CD14-positive monocyte (primary cell): ENCODE measurements at regions not wholly inside any gene's neighbourhood (a gene's known extent, or its start where the extent isn't known, plus 50 kb on each side); places are given as distances from the start of the nearest gene placed in this dataset.

Source experiments
- DNase-seq, 3 donors: peaks; one replicate each; pipeline ENCODE4 v3.0.0-alpha.2; 2011 to 2022
- H2AFZ ChIP-seq: 2 replicates; pipeline ENCODE4 v1.6.0; 2012; ENCODE audit warnings: mild to moderate bottlenecking, low read depth, low read length, inconsistent platforms; ENCODE audit not compliant: insufficient read depth, poor library complexity, severe bottlenecking
- H3K27ac ChIP-seq, 2 donors: 1 replicate in 1 of 2; 2 replicates in 1 of 2; pipeline ENCODE4 v1.5.1; 2012 to 2013; ENCODE audit warnings: low read length in 2 of 2, control low read depth in 1 of 2, inconsistent platforms in 1 of 2, low read depth in 1 of 2, mild to moderate bottlenecking in 1 of 2
- H3K27me3 ChIP-seq, 2 donors: one replicate each; pipeline versions ENCODE4 v1.6.0 to v1.6.1; 2011 to 2013; ENCODE audit warnings: low read length in 2 of 2; ENCODE audit not compliant: control insufficient read depth in 2 of 2, insufficient read depth in 2 of 2
- H3K36me3 ChIP-seq, 2 donors: replicated peaks in 1 of 2; 1 replicate in 1 of 2; 2 replicates in 1 of 2; pipeline versions ENCODE4 v1.5.1 to v1.6.1; 2012 to 2013; ENCODE audit warnings: low read length in 2 of 2, control low read depth in 1 of 2, inconsistent platforms in 1 of 2, mild to moderate bottlenecking in 1 of 2; ENCODE audit not compliant: insufficient read depth in 2 of 2, control insufficient read depth in 1 of 2
- H3K4me1 ChIP-seq, 2 donors: 1 replicate in 1 of 2; 2 replicates in 1 of 2; pipeline versions ENCODE4 v1.5.1 to v1.6.1; 2012 to 2013; ENCODE audit warnings: low read length in 2 of 2, control low read depth in 1 of 2, inconsistent platforms in 1 of 2, mild to moderate bottlenecking in 1 of 2, moderate library complexity in 1 of 2; ENCODE audit not compliant: insufficient read depth in 2 of 2, control insufficient read depth in 1 of 2
- H3K4me2 ChIP-seq: replicated peaks from 2 replicates; pipeline ENCODE3; 2012; ENCODE audit warnings: low read length, moderate library complexity, mild to moderate bottlenecking; ENCODE audit not compliant: poor library complexity, severe bottlenecking; ENCODE audit errors: extremely low read depth
- H3K4me3 ChIP-seq, 3 experiments: fragments of 200-600 bp in 1 of 3; sonication (generic) in 1 of 3; replicated peaks in 1 of 3; 1 replicate in 2 of 3; 2 replicates in 1 of 3; pipeline ENCODE4 v1.5.1; 2011 to 2013; ENCODE audit warnings: low read length in 3 of 3, mild to moderate bottlenecking in 3 of 3, control low read depth in 2 of 3, low read depth in 2 of 3, inconsistent platforms in 1 of 3, moderate library complexity in 1 of 3
- H3K79me2 ChIP-seq: 2 replicates; pipeline ENCODE4 v1.6.0; 2012; ENCODE audit warnings: mild to moderate bottlenecking, control low read depth, inconsistent platforms, low read length, moderate library complexity; ENCODE audit not compliant: insufficient read depth
- H3K9ac ChIP-seq: 2 replicates; pipeline ENCODE4 v1.6.0; 2017; ENCODE audit warnings: low read length, mild to moderate bottlenecking; ENCODE audit not compliant: insufficient read depth, poor library complexity, severe bottlenecking
- H3K9me3 ChIP-seq, 2 donors: replicated peaks in 1 of 2; 1 replicate in 1 of 2; 2 replicates in 1 of 2; pipeline versions ENCODE4 v1.5.1 to v1.6.1; 2012 to 2013; ENCODE audit warnings: low read length in 2 of 2, control low read depth in 1 of 2; ENCODE audit not compliant: control insufficient read depth in 1 of 2, insufficient read depth in 1 of 2
- H4K20me1 ChIP-seq: 2 replicates; pipeline ENCODE4 v1.6.0; 2012; ENCODE audit warnings: mild to moderate bottlenecking, low read length, control low read depth, moderate library complexity; ENCODE audit not compliant: insufficient read depth
- H3K27ac Mint-ChIP-seq, 7 donors: one replicate each; pipeline ENCODE4 v1.8.0; 2020; ENCODE audit warnings: mild to moderate bottlenecking in 7 of 7, mixed read lengths in 7 of 7, moderate library complexity in 6 of 7, inconsistent platforms in 2 of 7
- H3K27me3 Mint-ChIP-seq, 3 donors: one replicate each; pipeline ENCODE4 v1.8.0; 2021 to 2022; ENCODE audit warnings: low read depth in 3 of 3, mild to moderate bottlenecking in 3 of 3, mixed read lengths in 3 of 3, moderate library complexity in 3 of 3, inconsistent platforms in 1 of 3
- H3K36me3 Mint-ChIP-seq, 2 donors: one replicate each; pipeline ENCODE4 v1.8.0; 2020; ENCODE audit warnings: mixed read lengths in 2 of 2, inconsistent platforms in 1 of 2, mild to moderate bottlenecking in 1 of 2
- H3K4me1 Mint-ChIP-seq: one replicate; pipeline ENCODE4 v1.8.0; 2020; ENCODE audit warnings: mild to moderate bottlenecking, mixed read lengths
- H3K4me3 Mint-ChIP-seq, 2 donors: one replicate each; pipeline ENCODE4 v1.8.0; 2020; ENCODE audit warnings: mild to moderate bottlenecking in 2 of 2, mixed read lengths in 2 of 2, moderate library complexity in 1 of 2
- H3K9me3 Mint-ChIP-seq, 7 donors: one replicate each; pipeline ENCODE4 v1.8.0; 2020 to 2022; ENCODE audit warnings: mixed read lengths in 7 of 7, mild to moderate bottlenecking in 6 of 7, moderate library complexity in 6 of 7, inconsistent platforms in 2 of 7
- WGBS: methylation state at CpG from one replicate; pipeline ENCODE4 v1.1.5; 2013; ENCODE audit warnings: missing lambda C conversion rate; ENCODE audit not compliant: insufficient coverage; 5-methylcytosine and 5-hydroxymethylcytosine counted together
- intact Hi-C, 2 donors: fragments of 100-400 bp; cut with micrococcal nuclease; formaldehyde crosslinking; loops; one replicate each; pipeline versions ENCODE4 v1.15.0 to v1.15.1; 2023
- TF ChIP-seq, protein P1 (sequence below): fragments of 200-600 bp; IDR thresholded peaks from one replicate; pipeline ENCODE4 v1.8.0; 2022; ENCODE audit warnings: antibody characterized with exemption, mild to moderate bottlenecking

DNA sequence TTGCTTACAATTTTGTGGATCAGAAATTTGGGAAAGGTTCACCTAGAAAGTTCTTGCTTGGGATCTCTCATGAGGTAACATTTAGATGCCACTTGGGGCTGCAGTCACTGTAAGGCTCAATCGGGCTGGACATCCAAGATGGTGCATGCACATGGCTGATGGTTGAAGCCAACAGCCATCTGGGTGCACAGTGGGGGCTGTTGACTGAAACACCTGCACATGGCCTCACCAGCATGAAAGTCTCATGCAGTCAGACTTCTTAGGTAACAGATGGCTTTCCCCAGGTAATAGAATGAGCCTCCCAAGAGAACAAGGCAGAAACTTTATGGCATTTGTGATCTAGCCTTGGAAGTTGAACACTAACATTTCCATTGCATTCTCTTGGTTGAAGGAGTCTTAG, 740.7 kb upstream of the AUTS2 start:
- H3K4me3 Mint-ChIP-seq, result no peak overlapping the region
- H3K27ac Mint-ChIP-seq, result no peak overlapping the region
- Histone ChIP-seq H3K27ac (no peak overlapping the region), H3K79me2 (no peaks in the 10 kb centered on the region), H3K36me3 (no peaks in the 10 kb centered on the region), H3K9ac (no peak overlapping the region), H3K4me1 (no peaks in the 10 kb centered on the region), H2AFZ (no peak overlapping the region), H3K27me3 (no peaks in the 10 kb centered on the region), H3K9me3 (peaks cover 34 to 44% of the 10 kb centered on the region in 2 donors), H3K4me2 (no peak overlapping the region), H4K20me1 (no peaks in the 10 kb centered on the region), H3K4me3 (no peak overlapping the region)
- peaks cover 0 to 2% (median 2%) of the 10 kb centered on the region in 3 donors for H3K27me3 Mint-ChIP-seq
- H3K4me1 Mint-ChIP-seq, result no peaks in the 10 kb centered on the region
- H3K36me3 Mint-ChIP-seq, result no peaks in the 10 kb centered on the region
- H3K9me3 Mint-ChIP-seq, result peaks cover 5 to 39% (median 23%) of the 10 kb centered on the region in 7 donors
- TF ChIP-seq, protein P1, sequence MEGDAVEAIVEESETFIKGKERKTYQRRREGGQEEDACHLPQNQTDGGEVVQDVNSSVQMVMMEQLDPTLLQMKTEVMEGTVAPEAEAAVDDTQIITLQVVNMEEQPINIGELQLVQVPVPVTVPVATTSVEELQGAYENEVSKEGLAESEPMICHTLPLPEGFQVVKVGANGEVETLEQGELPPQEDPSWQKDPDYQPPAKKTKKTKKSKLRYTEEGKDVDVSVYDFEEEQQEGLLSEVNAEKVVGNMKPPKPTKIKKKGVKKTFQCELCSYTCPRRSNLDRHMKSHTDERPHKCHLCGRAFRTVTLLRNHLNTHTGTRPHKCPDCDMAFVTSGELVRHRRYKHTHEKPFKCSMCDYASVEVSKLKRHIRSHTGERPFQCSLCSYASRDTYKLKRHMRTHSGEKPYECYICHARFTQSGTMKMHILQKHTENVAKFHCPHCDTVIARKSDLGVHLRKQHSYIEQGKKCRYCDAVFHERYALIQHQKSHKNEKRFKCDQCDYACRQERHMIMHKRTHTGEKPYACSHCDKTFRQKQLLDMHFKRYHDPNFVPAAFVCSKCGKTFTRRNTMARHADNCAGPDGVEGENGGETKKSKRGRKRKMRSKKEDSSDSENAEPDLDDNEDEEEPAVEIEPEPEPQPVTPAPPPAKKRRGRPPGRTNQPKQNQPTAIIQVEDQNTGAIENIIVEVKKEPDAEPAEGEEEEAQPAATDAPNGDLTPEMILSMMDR, result no peak
- intact Hi-C loops, result no loop called here
- WGBS, result 100% methylated on average over 1 of the region's 1 CpG
- DNase-seq, result no peak

DNA sequence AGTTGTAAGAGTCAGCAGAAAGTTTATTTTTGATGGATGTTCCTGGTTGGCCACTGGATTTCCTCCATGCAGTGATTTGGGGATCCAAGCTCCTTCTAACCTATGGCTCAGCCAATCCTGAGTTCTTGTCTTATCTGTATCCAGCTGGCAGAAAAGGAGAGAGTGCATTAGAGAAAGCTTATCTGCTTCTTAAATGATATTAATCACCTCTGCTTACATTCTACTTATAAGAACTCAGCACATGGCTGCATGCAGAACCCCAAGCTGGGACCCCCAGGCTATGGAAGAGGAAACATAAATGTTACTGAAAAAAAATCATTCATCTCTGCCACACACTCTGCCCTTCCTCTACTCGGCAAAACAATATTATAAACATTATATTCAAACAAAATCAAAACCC, 739.8 kb upstream of the AUTS2 start:
- TF ChIP-seq, protein P1, result no peak
- no peak overlapping the region for H3K27ac Mint-ChIP-seq
- peaks cover 6 to 40% (median 19%) of the 10 kb centered on the region in 7 donors for H3K9me3 Mint-ChIP-seq
- H3K79me2 ChIP-seq, result no peaks in the 10 kb centered on the region
- intact Hi-C loops, result no loop called here
- no peak overlapping the region for H3K4me2 ChIP-seq
- no peak overlapping the region for H3K27ac ChIP-seq
- H3K4me1 Mint-ChIP-seq, result no peaks in the 10 kb centered on the region
- no peaks in the 10 kb centered on the region for H3K27me3 ChIP-seq
- H3K27me3 Mint-ChIP-seq, result peaks cover 0 to 2% (median 2%) of the 10 kb centered on the region in 3 donors
- no peak overlapping the region for H3K9ac ChIP-seq
- WGBS, result no CpG with 5 or more reads among the region's 1 CpG
- DNase-seq, result no peak
- no peaks in the 10 kb centered on the region for H3K4me1 ChIP-seq
- H4K20me1 ChIP-seq, result no peaks in the 10 kb centered on the region
- no peak overlapping the region for H3K4me3 ChIP-seq
- no peak overlapping the region for H2AFZ ChIP-seq
- no peak overlapping the region for H3K4me3 Mint-ChIP-seq
- no peaks in the 10 kb centered on the region for H3K36me3 Mint-ChIP-seq
- peaks cover 36 to 38% of the 10 kb centered on the region in 2 donors for H3K9me3 ChIP-seq
- H3K36me3 ChIP-seq, result no peaks in the 10 kb centered on the region
